ENCODE measurements at regions not wholly inside any gene's neighbourhood (a gene's known extent, or its start where the extent isn't known, plus 50 kb on each side); places are given as distances from the start of the nearest gene placed in this dataset.
"Not testable (repeated sequence)": the region's sequence is repeated elsewhere in the genome, so short reads cannot be mapped to it uniquely, and the experiment has no call there.

DNA sequence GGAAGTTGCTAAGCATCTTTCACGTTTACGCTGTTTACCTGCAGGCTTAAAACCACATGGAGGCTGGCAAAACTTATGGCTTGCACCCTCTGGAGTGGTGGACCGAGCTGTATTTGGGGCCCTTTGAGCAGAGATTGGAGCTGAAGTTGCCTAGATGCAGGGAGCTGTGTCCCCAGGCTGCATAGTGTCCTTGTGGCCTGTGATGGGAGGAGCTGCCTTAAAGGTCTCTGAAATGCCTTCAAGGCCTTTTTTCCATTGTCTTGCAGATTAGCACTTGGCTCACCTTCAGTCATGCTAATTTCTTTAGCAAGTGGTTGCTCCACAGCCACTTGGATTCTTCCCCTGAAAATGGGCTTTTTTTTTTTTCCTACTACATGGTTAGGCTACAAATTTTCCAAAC lies 81.5 kb upstream of the CHD1 start:
- DNase-seq (ENCODE audit: low read depth): no peak

DNA sequence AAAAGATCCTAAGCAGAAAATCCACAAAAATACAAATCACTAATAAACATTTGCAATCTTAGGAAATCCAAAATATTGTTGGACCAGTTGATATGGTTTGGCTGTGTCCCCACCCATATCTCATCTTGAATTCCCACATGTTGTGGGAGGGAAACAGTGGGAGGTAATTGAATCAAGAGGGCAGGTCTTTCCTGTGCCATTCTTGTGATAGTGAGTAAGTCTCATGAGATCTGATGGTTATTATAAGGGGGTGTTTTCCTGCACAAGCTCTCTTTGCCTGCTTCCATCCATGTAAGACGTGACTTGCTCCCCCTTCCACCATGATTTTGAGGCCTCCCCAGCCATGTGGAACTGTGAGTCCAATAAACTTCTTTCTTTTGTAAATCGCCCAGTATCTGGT lies 79.2 kb upstream of the CHD1 start:
- not testable (repeated sequence) for DNase-seq (ENCODE audit: low read depth)

DNA sequence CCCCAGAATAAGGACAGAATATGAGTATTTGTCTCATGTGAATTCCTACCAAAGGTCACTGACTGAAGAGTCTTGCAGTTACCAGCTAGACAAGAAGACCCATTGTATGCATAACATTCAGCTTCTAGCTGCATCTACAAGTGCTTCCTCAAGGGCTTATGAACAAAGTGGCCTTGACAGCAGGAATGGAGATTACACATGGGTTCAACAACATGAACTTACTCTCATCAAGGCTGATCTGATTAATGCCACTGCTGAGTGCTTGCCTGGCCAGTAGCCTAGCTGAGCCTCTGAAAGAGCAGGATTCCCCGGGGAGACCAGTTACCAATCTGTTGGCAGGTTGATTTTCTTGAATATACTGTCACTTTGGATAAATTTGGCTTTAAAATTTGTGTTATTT lies 76.7 kb upstream of the CHD1 start:
- no peak for DNase-seq (ENCODE audit: low read depth)

DNA sequence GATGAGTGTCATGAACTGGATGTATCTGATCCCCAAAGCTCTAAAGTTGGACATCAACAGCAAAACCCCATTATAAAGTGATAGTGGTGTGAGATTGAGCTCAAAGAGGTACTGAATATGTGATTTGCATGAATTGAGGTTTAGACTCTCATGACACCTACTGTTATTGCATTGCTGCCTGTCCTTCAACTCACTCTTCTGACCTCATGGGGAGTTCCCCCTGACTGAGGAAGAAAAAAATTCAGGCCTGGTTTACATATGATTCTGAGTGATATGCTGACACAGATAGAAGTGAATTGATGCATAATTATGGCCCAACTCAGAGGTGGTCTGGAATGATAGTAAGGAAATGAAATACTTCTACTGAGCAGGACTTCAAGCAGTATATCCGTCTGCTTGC lies 76.2 kb upstream of the CHD1 start:
- no peak for DNase-seq (ENCODE audit: low read depth)

DNA sequence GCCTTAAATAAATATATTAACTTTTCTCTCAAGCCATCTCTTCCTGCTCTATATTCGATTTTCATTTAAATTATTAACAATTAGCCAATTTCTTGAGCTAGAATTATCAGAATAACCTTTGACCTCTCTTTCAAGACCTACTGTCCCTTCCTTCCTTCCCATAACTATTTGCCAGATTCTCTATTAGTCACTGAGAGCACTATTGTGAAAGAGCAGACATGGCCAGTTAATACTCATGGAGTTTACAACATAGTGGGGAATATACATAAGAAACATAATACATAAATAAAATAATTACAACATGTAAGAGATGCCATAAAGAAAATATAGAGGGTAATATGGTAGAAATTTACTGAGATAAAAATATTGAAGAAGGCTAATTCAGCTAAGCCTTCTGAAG lies 72.1 kb upstream of the CHD1 start:
- DNase-seq (ENCODE audit: low read depth): no peak

DNA sequence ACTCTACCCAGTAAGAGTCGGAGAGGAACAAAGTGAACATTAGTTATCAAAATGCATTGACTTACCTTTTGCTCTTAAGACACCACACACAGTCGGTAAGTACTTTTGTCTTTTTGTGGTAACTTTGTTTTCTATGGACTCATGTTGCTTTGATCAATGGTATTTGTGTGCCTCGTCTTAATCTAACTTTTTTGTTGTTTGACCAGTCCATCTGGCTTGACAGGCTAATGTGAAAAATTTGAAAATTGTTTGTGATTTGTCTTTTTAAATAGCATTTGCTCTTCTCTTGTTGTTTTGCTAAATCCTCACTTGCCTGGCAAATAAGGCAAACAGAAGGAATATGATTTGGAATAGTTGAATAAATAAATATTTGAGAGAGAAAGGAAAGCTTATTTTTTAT lies 71.4 kb upstream of the CHD1 start:
- DNase-seq (ENCODE audit: low read depth): no peak

DNA sequence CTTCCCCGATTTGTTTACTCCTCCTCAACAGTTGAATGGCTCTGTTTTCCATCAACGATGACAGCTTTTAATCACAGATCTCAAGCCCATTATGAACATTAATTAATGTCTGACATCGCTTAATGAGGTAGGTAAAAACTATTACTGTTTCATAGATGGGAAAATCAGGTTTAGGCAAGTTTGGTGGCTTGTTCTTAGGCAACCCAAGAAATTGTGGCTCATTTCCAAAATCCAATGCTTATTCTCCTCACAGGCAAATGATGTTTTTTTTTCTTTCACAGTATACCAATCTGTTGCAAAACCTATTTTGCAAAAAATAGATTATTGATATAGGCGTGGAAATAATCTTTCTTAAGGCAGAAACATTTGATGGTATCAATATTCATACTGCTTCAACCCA lies 70.8 kb upstream of the CHD1 start:
- no peak for DNase-seq (ENCODE audit: low read depth)

DNA sequence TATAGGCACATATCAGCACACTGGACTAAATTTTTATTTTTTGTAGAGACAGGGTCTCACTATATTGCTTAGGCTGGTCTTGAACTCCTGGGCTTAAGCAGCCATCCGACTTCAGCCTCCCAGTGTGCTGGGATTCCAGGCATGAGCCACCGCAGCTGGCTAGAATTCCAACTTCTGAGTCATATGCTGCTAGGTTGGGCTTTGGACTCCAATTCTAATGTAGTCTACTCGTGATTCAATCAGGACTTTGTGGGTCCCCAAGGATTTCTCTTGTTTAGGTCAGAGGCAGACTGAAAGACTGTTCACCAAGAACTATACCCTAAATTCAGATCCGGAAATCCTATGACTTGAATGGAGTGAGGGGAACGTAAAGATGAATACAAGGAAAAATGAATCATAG lies 68.2 kb upstream of the CHD1 start:
- no peak for DNase-seq (ENCODE audit: low read depth)

DNA sequence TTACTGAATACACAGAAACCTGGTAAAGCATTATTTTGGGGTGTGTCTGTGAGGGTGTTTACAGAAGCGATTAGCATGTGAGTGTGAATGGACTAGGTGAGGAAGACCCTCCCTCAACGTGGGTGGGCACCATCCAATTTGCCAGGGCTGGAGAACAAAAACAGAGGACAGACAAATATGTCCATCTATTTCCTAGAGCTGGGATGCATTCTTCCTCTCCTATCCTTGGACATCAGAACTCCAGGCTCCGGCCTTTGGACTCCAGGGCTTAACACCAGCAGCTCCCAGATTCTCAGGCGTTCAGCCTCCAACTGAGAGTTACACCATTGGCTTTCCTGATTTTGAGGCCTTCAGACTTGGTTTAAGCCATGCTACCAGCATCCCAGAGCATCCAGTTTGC lies 65.8 kb upstream of the CHD1 start:
- no peak for DNase-seq (ENCODE audit: low read depth)

DNA sequence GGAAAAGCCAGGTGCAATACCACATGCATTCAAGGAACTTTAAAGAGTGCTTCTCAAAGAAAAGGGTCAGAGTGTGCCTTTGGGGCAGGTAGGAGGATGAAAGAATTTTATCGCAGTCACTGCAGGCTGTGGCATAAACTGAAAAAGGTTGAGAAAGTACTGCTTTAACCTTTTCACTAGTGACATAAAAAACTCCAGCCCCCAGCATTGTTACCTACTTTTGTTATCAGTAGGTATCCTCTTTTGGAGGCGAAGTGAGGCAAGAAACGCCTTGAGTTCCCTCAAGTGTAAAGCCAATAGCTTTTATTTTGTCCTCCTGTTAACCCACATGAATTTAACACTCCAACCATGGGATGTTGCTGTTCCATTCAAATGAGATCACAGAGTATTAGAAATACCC lies 64.7 kb upstream of the CHD1 start:
- DNase-seq (ENCODE audit: low read depth): no peak

DNA sequence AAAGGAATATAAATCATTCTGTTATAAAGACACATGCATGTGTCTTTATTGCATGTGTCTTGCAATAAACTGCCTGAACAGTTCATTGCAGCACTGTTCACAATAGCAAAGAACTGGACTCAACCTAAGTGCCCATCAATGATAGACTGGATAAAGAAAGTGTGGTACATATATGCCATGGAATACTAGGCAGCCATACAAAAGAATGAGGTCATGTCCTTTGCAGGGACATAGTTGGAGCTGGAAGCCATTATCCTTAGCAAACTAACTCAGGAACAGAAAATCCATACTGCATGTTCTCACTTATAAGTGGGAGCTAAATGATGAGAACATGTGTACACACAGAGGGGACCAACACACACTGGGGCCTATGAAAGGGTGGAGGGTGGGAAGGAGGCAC lies 63.7 kb upstream of the CHD1 start:
- no peak for DNase-seq (ENCODE audit: low read depth)

DNA sequence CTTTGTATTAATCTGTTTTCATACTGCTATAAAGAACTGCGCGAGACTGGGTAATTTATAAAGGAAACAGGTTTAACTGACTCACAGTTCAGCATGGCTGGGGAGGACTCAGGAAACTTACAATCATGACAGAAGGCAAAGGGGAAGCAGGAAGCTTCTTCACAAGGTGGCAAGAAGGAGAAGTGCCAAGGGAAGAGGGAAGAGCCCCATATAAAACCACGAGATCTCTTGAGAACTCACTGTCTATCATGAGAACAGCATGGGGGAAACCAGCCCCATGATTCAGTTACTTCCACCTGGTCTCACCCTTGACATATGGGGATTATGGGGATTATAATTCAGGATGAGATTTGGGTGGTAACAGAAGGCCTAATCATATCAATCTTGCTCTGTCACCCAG lies 60.9 kb upstream of the CHD1 start:
- DNase-seq (ENCODE audit: low read depth): no peak

DNA sequence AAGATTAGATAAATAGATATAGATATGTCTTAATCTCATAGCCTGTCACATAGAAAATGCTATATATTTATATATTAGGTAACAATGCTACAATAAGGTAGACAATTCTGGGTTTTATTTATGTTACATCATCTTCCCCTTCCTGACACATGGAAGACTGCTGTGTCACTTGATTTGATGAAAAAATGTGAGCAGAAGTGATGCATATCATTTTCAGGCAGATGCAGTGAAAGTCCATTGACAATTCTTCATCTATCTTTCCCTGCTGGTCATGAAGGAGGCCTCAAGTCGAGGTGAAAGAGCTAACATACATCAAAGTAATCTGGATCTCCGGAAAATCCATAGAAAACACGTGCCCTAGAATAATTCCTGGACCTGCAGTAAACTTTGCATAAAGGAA lies 57.8 kb upstream of the CHD1 start:
- DNase-seq (ENCODE audit: low read depth): no peak

DNA sequence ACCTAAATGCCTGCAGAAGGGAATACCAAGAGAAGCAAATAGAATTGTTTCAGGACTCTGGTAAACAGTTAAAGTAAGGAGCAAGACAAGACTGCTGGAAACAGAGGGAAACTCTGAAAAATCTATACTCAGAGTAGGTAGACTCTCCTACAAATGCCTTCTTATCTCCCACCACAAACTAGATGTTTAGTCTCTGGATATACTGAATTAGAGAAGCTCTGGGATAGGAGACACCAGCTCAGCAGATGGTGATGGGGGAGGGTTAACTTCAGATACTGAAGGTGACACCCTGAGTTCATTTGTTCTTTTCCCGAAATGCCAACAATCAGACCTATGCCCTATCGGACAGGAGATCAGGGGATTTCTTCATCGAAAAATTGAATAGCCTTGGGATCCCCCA lies 54.1 kb upstream of the CHD1 start:
- no peak for DNase-seq (ENCODE audit: low read depth)

Measured in T follicular helper cell (primary cell).